ENCODE measurements at regions not wholly inside any gene's neighbourhood (a gene's known extent, or its start where the extent isn't known, plus 50 kb on each side); places are given as distances from the start of the nearest gene placed in this dataset.

GRCh38 chr2:239508261-239508660, 107.4 kb upstream of the HDAC4 start:
- no peak overlapping the region for H3K27ac ChIP-seq
- TF ChIP-seq ZFX (IDR thresholded peaks at IDR 0.05; ENCODE audit: borderline replicate concordance) (no peak), CTCF (IDR thresholded peaks at IDR 0.05) (no peak)

GRCh38 chr2:239507576-239508258, 106.9 kb upstream of the HDAC4 start:
- no peak overlapping the region for H3K27ac ChIP-seq
- TF ChIP-seq CTCF (IDR thresholded peaks at IDR 0.05) (no peak), ZFX (IDR thresholded peaks at IDR 0.05; ENCODE audit: borderline replicate concordance) (no peak)

GRCh38 chr2:239506961-239507360, 106.1 kb upstream of the HDAC4 start:
- TF ChIP-seq ZFX (IDR thresholded peaks at IDR 0.05; ENCODE audit: borderline replicate concordance), result no peak
- TF ChIP-seq CTCF (IDR thresholded peaks at IDR 0.05), result no peak
- no peak overlapping the region for H3K27ac ChIP-seq

- no peak for TF ChIP-seq CTCF (IDR thresholded peaks at IDR 0.05)
- no peak for TF ChIP-seq ZFX (IDR thresholded peaks at IDR 0.05; ENCODE audit: borderline replicate concordance)
- H3K27ac ChIP-seq, result no peak overlapping the region
These were observed 105.5 kb upstream of the HDAC4 start for GRCh38 chr2:239506101-239506857.

- TF ChIP-seq ZFX (IDR thresholded peaks at IDR 0.05; ENCODE audit: borderline replicate concordance) (no peak), CTCF (IDR thresholded peaks at IDR 0.05) (no peak)
These were observed 103.9 kb upstream of the HDAC4 start for GRCh38 chr2:239504643-239505235.

GRCh38 chr2:239502430-239503186, 101.8 kb upstream of the HDAC4 start:
- H3K27ac ChIP-seq, result no peak overlapping the region
- no peak for TF ChIP-seq ZFX (IDR thresholded peaks at IDR 0.05; ENCODE audit: borderline replicate concordance)
- no peak for TF ChIP-seq CTCF (IDR thresholded peaks at IDR 0.05)

More at GRCh38 chr2:239504643-239505235, 103.9 kb upstream of the HDAC4 start:
- H3K27ac ChIP-seq, result no peak overlapping the region

Measured in 22Rv1 (cell line).